ENCODE measurements at regions not wholly inside any gene's neighbourhood (a gene's known extent, or its start where the extent isn't known, plus 50 kb on each side); places are given as distances from the start of the nearest gene placed in this dataset.

DNA sequence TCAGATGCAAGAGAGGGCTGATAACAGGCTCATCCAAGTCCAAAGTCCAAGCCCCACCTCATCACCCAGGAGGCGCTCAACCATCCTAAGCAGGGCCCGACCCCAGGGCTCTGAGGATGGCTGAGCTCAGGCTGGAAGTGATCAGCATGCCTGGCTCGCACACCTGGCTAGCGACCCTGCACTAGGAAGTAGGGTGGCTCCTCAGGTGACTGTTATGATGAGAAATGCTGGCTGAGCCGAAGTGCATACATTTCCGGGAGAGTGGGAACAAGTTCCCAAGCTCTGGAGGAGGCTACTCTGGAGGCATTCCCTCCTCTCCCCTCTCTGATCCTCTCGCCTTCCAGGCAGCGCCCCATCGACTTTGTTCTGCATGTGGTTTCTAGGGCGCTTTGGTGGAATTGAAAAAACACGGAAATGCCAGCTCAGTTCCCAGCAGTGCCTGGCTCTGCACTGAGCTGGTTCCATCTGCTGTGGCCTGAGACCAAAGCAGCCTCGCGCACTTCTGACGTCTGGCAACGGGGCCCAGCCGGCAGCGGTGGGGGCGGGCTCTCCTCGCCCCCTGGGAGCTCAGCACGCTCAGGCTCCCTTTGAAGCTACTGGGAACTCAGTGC lies 130.3 kb downstream of the IRF8 start (continued):
- TF ChIP-seq, protein P1, sequence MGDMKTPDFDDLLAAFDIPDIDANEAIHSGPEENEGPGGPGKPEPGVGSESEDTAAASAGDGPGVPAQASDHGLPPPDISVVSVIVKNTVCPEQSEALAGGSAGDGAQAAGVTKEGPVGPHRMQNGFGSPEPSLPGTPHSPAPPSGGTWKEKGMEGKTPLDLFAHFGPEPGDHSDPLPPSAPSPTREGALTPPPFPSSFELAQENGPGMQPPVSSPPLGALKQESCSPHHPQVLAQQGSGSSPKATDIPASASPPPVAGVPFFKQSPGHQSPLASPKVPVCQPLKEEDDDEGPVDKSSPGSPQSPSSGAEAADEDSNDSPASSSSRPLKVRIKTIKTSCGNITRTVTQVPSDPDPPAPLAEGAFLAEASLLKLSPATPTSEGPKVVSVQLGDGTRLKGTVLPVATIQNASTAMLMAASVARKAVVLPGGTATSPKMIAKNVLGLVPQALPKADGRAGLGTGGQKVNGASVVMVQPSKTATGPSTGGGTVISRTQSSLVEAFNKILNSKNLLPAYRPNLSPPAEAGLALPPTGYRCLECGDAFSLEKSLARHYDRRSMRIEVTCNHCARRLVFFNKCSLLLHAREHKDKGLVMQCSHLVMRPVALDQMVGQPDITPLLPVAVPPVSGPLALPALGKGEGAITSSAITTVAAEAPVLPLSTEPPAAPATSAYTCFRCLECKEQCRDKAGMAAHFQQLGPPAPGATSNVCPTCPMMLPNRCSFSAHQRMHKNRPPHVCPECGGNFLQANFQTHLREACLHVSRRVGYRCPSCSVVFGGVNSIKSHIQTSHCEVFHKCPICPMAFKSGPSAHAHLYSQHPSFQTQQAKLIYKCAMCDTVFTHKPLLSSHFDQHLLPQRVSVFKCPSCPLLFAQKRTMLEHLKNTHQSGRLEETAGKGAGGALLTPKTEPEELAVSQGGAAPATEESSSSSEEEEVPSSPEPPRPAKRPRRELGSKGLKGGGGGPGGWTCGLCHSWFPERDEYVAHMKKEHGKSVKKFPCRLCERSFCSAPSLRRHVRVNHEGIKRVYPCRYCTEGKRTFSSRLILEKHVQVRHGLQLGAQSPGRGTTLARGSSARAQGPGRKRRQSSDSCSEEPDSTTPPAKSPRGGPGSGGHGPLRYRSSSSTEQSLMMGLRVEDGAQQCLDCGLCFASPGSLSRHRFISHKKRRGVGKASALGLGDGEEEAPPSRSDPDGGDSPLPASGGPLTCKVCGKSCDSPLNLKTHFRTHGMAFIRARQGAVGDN (IDR thresholded peaks at IDR 0.05) = no peak
- TF ChIP-seq, protein P2, sequence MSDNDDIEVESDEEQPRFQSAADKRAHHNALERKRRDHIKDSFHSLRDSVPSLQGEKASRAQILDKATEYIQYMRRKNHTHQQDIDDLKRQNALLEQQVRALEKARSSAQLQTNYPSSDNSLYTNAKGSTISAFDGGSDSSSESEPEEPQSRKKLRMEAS (IDR thresholded peaks at IDR 0.05; ENCODE audit: low read depth, low read length) = no peak
- no peak for TF ChIP-seq ZNF384 (IDR thresholded peaks at IDR 0.05; ENCODE audit: borderline replicate concordance, low read depth, low read length)

DNA sequence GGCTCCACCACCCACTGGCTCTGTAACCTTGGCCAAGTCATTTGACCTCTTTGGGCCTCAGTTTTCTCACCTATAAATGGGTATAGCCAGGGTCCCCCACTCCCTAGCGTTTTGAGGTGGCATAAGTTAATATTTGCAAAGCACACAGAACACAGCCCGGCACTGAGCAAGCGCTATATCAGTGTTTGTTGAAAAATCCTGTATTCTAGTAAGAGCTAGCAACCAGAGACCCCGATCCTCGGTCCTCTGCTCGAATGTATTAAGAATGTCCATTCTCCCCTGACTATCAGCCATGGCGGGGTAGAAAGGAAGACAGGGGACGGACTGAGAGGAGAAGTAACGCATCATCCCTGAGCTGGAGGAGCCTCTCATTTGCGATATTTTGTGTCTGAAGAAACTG lies 131.2 kb downstream of the IRF8 start:
- SMC1A ChIA-PET (ENCODE audit: uncharacterized antibody, unreplicated experiment) = interaction anchor here (1.3 kb wide), 1 partner anchor 8 kb away, joined by 3 read pairs; no protein-coding TSS in a partner anchor
- intact Hi-C loops (cut with micrococcal nuclease; ENCODE audit: unreplicated experiment) (no loop called here), in situ Hi-C loops (cut with MboI) (no loop called here)
- Histone ChIP-seq H3K79me2 (ENCODE audit: control insufficient read depth, insufficient read depth, low read length) (no peaks in the 10 kb centered on the region), H3K36me3 (ENCODE audit: control insufficient read depth in 2 of 2, insufficient read depth in 2 of 2, low read length in 1 of 2) (no peaks in the 10 kb centered on the region), H3K4me2 (ENCODE audit: control insufficient read depth, insufficient read depth) (no peak overlapping the region), H3K9ac (ENCODE audit: control insufficient read depth, insufficient read depth, low read length) (no peak overlapping the region), H3K27me3 (replicated peaks in 1 of 2; ENCODE audit: control insufficient read depth in 2 of 2, insufficient read depth in 2 of 2, low read length in 1 of 2) (peaks cover 2 to 3% of the 10 kb centered on the region in 2 experiments; a peak in 1 of 4 replicates), H3K9me3 (replicated peaks; ENCODE audit: control insufficient read depth, insufficient read depth, low read length) (no peaks in the 10 kb centered on the region; the same call in 2 of the 3 replicates), H3K4me1 (ENCODE audit: control insufficient read depth, insufficient read depth, low read length) (no peaks in the 10 kb centered on the region), H3K4me3 (no peak overlapping the region), H3K27ac (ENCODE audit: control insufficient read depth, insufficient read depth) (no peak overlapping the region), H2AFZ (ENCODE audit: control insufficient read depth, low read depth, low read length) (no peak overlapping the region), H4K20me1 (ENCODE audit: control insufficient read depth, insufficient read depth) (no peaks in the 10 kb centered on the region)
- CTCF ChIA-PET = interaction anchor here (1.5 kb wide), 1 partner anchor 14 kb away, joined by 4 read pairs; no protein-coding TSS in a partner anchor
- FAIRE-seq (no peak), DNase-seq (ENCODE audit: low read depth, low spot score) (no peak), ATAC-seq (no peak)
- no peak for TF ChIP-seq DPF2 (IDR thresholded peaks at IDR 0.05)
- TF ChIP-seq SP1 (IDR thresholded peaks at IDR 0.05; ENCODE audit: low read depth, low read length) = no peak
- TF ChIP-seq ESRRA (IDR thresholded peaks at IDR 0.05; ENCODE audit: low read length) = no peak
- TF ChIP-seq BCL11A (IDR thresholded peaks at IDR 0.05; ENCODE audit: low read depth, low read length) = no peak
- no peak for TF ChIP-seq RB1 (IDR thresholded peaks at IDR 0.05; ENCODE audit: borderline replicate concordance)
- TF ChIP-seq CBFB (IDR thresholded peaks at IDR 0.05; ENCODE audit: low read depth) = no peak
- TF ChIP-seq, protein P3, sequence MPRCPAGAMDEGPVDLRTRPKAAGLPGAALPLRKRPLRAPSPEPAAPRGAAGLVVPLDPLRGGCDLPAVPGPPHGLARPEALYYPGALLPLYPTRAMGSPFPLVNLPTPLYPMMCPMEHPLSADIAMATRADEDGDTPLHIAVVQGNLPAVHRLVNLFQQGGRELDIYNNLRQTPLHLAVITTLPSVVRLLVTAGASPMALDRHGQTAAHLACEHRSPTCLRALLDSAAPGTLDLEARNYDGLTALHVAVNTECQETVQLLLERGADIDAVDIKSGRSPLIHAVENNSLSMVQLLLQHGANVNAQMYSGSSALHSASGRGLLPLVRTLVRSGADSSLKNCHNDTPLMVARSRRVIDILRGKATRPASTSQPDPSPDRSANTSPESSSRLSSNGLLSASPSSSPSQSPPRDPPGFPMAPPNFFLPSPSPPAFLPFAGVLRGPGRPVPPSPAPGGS (IDR thresholded peaks at IDR 0.05; ENCODE audit: borderline replicate concordance, insufficient read depth, low read depth, low read length, poor library complexity, severe bottlenecking) = no peak
- no TSS peak for BruUV-seq (replicated peaks)
- RAD21 ChIA-PET (ENCODE audit: unreplicated experiment) = no interaction called here
- 41% methylated on average over 10 of the region's 10 CpGs for WGBS (ENCODE audit: insufficient coverage, insufficient replicate concordance, low lambda C conversion rate, missing lambda C conversion rate)
- POLR2A ChIA-PET = no interaction called here

Data from GM12878 (cell line).